ENCODE measurements at regions not wholly inside any gene's neighbourhood (a gene's known extent, or its start where the extent isn't known, plus 50 kb on each side); places are given as distances from the start of the nearest gene placed in this dataset.
"Not testable (repeated sequence)": the region's sequence is repeated elsewhere in the genome, so short reads cannot be mapped to it uniquely, and the experiment has no call there.

GRCh38 chr21:22192766-22193165, 1194.6 kb downstream of the NCAM2 start:
- FAIRE-seq: no peak

GRCh38 chr21:22194986-22195385, 1196.8 kb downstream of the NCAM2 start:
- not testable (repeated sequence) for FAIRE-seq

- FAIRE-seq: no peak
These were observed 1202.3 kb downstream of the NCAM2 start for GRCh38 chr21:22200378-22201092.

DNA sequence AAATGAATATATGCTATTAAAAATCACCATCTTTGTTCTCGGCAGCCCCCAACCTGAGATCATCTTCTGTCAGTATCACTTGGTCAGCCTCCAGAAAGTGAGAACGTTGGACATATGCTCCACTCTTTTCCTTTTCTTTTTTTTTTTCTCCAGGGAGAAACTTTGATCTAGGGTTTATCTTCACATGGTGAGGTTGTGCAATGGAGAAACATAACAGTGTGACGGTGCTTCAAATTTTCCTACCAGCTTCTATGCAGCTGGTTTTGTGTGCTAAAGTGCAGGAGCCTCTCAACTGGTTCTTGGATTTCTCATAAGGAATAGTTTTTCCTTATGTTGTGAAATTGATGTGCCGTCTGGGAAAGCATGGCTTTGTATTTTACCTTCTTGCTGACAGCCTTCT, 1202.9 kb downstream of the NCAM2 start:
- no peak for FAIRE-seq

DNA sequence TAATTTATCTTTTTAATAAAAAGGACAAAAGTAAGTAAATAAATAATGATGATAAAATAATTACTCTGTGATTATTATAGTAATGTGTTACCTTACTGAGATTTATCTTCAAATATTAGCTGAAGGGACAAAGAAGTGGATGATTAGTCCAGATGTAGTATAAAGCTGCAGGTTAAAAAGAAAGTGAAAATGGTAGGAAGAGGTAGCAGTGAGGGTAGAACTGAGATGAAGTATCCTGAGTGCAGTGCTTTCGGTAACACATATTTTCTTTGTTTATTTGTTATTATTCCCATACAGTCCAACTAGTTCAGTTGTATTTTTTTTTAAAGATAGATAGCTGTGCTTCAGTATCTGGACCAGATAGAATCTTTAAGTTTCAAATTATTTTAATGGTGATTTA, 1203.5 kb downstream of the NCAM2 start:
- no peak for FAIRE-seq

DNA sequence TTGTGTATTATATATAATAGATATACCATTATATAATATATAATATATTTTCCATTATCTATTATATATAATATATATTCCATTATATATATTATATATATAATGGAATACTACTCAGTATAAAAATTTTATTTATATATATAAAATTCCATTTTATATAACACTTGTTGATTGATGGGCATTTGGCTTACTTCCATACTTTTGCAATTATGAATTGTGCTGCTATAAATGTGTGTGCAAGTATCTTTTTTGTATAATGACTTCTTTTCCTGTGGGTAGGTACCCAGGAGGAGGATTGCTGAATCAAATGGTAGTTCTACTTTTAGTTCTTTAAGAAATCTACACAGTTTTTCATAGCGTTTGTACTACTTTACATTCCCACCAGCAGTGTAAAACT, 1211.1 kb downstream of the NCAM2 start:
- FAIRE-seq: no peak

- FAIRE-seq: no peak
These were observed 1213.7 kb downstream of the NCAM2 start for GRCh38 chr21:22211943-22212342.

- FAIRE-seq: no peak
These were observed 1225.2 kb downstream of the NCAM2 start for GRCh38 chr21:22223385-22223784.

- no peak for FAIRE-seq
These were observed 1226.1 kb downstream of the NCAM2 start for GRCh38 chr21:22224261-22224660.

- no peak for FAIRE-seq
These were observed 1227.1 kb downstream of the NCAM2 start for GRCh38 chr21:22225299-22225698.

GRCh38 chr21:22231013-22231412, 1232.8 kb downstream of the NCAM2 start:
- FAIRE-seq: no peak

GRCh38 chr21:22235866-22236590, 1237.8 kb downstream of the NCAM2 start:
- no peak for FAIRE-seq

GRCh38 chr21:22244516-22244915, 1246.3 kb downstream of the NCAM2 start:
- no peak for FAIRE-seq

DNA sequence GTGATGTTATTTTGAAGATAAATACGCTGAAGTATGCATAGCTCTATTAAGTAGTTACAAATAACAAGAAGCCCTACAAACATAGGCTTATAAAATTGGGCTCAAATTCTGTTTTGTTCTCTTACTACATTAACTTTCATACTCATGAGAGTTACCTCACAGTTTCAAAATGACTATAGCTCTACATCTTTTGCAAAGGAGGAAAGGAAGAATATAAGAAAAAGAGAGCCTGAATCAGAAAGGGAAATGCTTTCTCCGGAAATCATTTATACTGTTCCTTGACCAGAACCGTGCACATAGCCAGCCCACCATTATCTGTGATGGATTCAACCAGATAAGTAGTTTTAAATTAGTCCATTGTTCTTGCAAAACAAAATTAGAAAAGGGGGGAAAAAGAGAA, 1252.1 kb downstream of the NCAM2 start:
- no peak for FAIRE-seq

DNA sequence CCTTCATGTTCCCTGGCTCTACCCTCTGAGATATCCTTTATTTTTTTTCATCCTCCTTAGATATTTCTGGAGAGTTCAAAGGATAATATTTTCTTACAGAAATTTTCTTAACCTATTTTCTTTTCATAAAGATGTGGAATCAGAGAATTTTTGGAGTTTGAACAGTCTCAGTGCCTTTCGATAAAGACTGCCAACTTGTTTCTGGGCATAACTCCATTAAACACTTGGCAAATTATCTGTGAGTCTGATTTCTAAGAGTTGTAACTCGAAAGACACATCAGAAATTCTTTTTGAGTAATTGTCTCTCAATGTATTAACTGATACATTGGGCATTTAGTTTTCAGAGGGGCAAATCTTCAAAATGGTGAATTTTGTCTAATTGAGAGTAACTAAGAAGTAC, 1255.6 kb downstream of the NCAM2 start:
- FAIRE-seq: no peak

DNA sequence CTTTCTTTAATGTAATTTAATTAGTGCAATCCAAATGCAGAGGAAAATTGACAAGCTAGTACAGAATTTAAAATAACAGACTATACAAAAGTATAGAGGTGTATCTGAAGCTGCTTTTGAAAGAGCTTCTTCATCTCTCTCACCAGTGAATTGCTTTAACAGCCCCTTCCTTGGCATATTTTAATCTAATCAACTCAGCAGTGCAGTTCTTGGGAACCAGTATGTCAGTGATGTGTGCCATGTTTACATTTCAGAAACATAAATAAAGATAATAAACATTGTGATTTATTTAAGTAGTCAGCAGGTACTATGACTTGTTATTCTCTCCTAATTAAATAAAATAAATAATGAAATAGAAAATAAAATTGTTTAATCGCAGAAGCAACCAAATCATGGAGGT, 1260.6 kb downstream of the NCAM2 start:
- FAIRE-seq: no peak

DNA sequence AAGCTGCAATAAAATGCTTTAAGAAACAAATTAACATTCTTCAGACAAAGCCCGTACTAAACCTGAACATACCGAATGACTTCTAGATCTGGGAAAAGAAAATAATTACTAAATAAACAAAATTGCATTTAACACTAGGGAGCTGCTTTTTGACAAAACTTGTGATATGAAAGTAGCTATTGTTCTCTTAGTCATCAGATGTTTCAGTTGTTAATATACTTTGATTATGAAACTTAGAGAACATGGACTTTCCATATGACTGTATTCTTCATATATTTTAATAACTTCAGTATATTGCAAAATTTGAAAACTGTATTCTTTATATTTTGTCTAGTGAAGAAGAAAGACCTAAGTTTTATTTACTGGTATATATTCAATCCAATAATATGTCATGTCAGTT, 1262.1 kb downstream of the NCAM2 start:
- FAIRE-seq: no peak

GRCh38 chr21:22263890-22264289, 1265.7 kb downstream of the NCAM2 start:
- no peak for FAIRE-seq

GRCh38 chr21:22277341-22277740, 1279.1 kb downstream of the NCAM2 start:
- no peak for FAIRE-seq

GRCh38 chr21:22278366-22278765, 1280.2 kb downstream of the NCAM2 start:
- FAIRE-seq: no peak

GRCh38 chr21:22280851-22281250, 1282.6 kb downstream of the NCAM2 start:
- no peak for FAIRE-seq

GRCh38 chr21:22288885-22289499, 1290.8 kb downstream of the NCAM2 start:
- no peak for FAIRE-seq

DNA sequence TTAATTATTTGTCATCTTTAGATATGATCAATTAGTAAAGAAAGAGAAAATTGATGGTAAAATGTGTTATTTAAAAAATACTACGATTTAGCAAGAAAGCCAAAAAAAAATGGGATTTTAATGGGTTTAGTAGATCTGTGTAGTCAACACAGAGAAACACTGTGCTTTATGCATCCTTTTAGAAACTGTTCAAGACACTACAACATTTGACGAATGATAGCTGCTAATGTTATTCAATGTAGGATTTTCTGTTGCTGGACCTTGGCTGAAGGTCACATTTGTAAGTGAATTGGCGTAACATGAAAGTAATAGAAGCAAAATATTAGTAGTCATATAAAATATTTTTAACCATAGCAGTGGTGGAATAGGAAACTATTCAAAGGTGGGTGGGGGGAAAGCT, 1293.9 kb downstream of the NCAM2 start:
- FAIRE-seq: no peak

DNA sequence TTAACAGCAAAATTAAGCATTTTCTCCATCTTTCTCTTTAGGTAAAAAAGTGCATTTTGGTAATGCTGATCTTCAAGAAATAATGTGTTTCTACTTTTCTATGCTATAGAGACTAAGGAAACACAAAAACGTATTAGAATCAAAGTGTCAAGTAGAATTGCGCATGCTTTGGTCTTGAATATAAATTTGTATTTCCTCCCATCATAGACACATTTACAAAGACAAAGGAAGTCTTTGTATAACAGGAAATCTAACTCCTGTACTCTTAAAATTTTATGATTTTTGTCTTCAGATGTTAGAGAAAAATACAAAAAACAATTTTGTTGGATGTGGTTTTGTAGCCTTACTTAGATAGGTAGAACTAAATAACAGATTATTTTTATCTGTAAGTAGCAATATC, 1299.4 kb downstream of the NCAM2 start:
- no peak for FAIRE-seq
